CD4-positive, alpha-beta T cell (primary cell): ENCODE measurements at regions not wholly inside any gene's neighbourhood (a gene's known extent, or its start where the extent isn't known, plus 50 kb on each side); places are given as distances from the start of the nearest gene placed in this dataset.

Experiments
- ATAC-seq: fragments of 200-7000 bp; cut with Tn5 transposase; one replicate; pipeline ENCODE4 v1.10.0; 2022; ENCODE audit warnings: mild to moderate bottlenecking; ENCODE audit not compliant: poor library complexity
- CTCF ChIA-PET: fragments of 350-600 bp; sonication (Branson Sonifier 250); formaldehyde crosslinking; loops from one replicate; lab custom pipeline; 2021; ENCODE audit warnings: antibody characterized with exemption, inconsistent platforms; lab: Charles Lee
- POLR2A ChIA-PET: fragments of 350-600 bp; sonication (Branson Sonifier 250); formaldehyde crosslinking; loops from one replicate; lab custom pipeline; 2021; ENCODE audit warnings: antibody characterized with exemption, inconsistent platforms; lab: Charles Lee
- DNase-seq, 14 experiments: peaks; one replicate each; pipeline ENCODE4 v3.0.0-alpha.2; 2013 to 2020; ENCODE audit warnings: mixed read lengths in 2 of 14
- H3K27ac ChIP-seq, 2 donors: one replicate each; pipeline versions ENCODE4 v1.5.1 to v1.7.0; 2013; ENCODE audit warnings: low read length in 2 of 2, low read depth in 1 of 2, mild to moderate bottlenecking in 1 of 2
- H3K27me3 ChIP-seq, 2 experiments: 1 replicate in 1 of 2; 2 replicates in 1 of 2; pipeline versions ENCODE4 v1.6.1 to v1.7.0; 2013; ENCODE audit warnings: low read length in 2 of 2, control low read depth in 1 of 2, mild to moderate bottlenecking in 1 of 2, moderate library complexity in 1 of 2; ENCODE audit not compliant: insufficient read depth in 2 of 2, control insufficient read depth in 1 of 2
- H3K36me3 ChIP-seq: one replicate; pipeline ENCODE4 v1.6.1; 2013; ENCODE audit warnings: low read length, control low read depth; ENCODE audit not compliant: insufficient read depth
- H3K4me1 ChIP-seq: one replicate; pipeline ENCODE4 v1.6.1; 2013; ENCODE audit warnings: low read length, control low read depth; ENCODE audit not compliant: insufficient read depth
- H3K4me3 ChIP-seq: one replicate; pipeline ENCODE4 v1.5.1; 2013; ENCODE audit warnings: mild to moderate bottlenecking, low read length, moderate library complexity
- H3K9me3 ChIP-seq, 2 experiments: 1 replicate in 1 of 2; 2 replicates in 1 of 2; pipeline versions ENCODE4 v1.6.1 to v1.7.0; 2013; ENCODE audit warnings: low read length in 2 of 2, mild to moderate bottlenecking in 2 of 2, control low read depth in 1 of 2, moderate library complexity in 1 of 2; ENCODE audit not compliant: control insufficient read depth in 1 of 2, insufficient read depth in 1 of 2
- H3K27ac Mint-ChIP-seq: one replicate; pipeline ENCODE4 v1.8.0; 2020; ENCODE audit warnings: mixed read lengths
- H3K27me3 Mint-ChIP-seq: one replicate; pipeline ENCODE4 v1.8.0; 2021; ENCODE audit warnings: mixed read lengths
- H3K36me3 Mint-ChIP-seq: one replicate; pipeline ENCODE4 v1.8.0; 2021; ENCODE audit warnings: low read depth, mixed read lengths
- H3K4me1 Mint-ChIP-seq: one replicate; pipeline ENCODE4 v1.8.0; 2021; ENCODE audit warnings: low read depth, mixed read lengths
- H3K4me3 Mint-ChIP-seq: one replicate; pipeline ENCODE4 v1.8.0; 2020; ENCODE audit warnings: mild to moderate bottlenecking, mixed read lengths
- H3K9me3 Mint-ChIP-seq: one replicate; pipeline ENCODE4 v1.8.0; 2020; ENCODE audit warnings: mixed read lengths
- CTCF ChIP-seq: fragments of 200-600 bp; IDR thresholded peaks from one replicate; pipeline ENCODE4 v1.8.0; 2022; ENCODE audit warnings: antibody characterized with exemption, mild to moderate bottlenecking
- intact Hi-C, 2 experiments: fragments of 100-400 bp; cut with DNase I in 1 of 2; cut with micrococcal nuclease in 1 of 2; formaldehyde crosslinking; loops; one replicate each; pipeline versions ENCODE4 v1.15.1 to v1.9.0; 2023 to 2025; cut with DNase I, micrococcal nuclease

- intact Hi-C loops, result no loop called here
- H3K4me1 ChIP-seq, result no peaks in the 10 kb centered on the region
- no peak overlapping the region for H3K27ac ChIP-seq
- no peak overlapping the region for H3K27ac Mint-ChIP-seq
- ChIA-PET CTCF (no interaction called here), POLR2A (no interaction called here)
- DNase-seq, result no peak
- no peak for ATAC-seq
- H3K4me3 ChIP-seq, result no peak overlapping the region
- no peak overlapping the region for H3K4me3 Mint-ChIP-seq
- no peaks in the 10 kb centered on the region for H3K36me3 Mint-ChIP-seq
- H3K36me3 ChIP-seq, result no peaks in the 10 kb centered on the region
- no peaks in the 10 kb centered on the region for H3K4me1 Mint-ChIP-seq
- TF ChIP-seq CTCF, result no peak
- no peaks in the 10 kb centered on the region for H3K27me3 ChIP-seq
- no peaks in the 10 kb centered on the region for H3K9me3 Mint-ChIP-seq
- H3K27me3 Mint-ChIP-seq, result no peaks in the 10 kb centered on the region
- no peaks in the 10 kb centered on the region for H3K9me3 ChIP-seq
These were observed 203.9 kb downstream of the MYRFL start for GRCh38 chr12:70028918-70029317.

DNA sequence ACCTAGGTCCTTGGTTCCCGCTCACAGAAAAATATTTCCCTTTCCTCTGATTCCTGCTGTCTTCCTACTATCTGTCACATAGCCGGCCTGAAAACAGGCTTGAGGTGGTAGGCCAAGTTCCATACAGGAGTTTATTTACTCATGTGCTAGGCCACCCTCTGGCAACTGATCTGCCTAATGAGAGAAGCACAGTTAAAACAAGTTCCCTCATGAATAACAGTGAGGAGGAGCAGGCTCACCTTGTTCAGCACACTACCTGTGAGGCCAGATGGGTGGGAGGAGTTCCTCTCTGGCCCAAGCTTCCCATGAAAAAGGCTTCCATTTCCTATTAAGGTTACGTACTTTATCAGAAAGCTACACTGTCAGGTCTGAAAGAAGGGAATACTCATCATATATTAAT, 206.0 kb downstream of the MYRFL start:
- TF ChIP-seq CTCF, result no peak
- intact Hi-C loops, result loop anchor here in 1 of 2 experiments (10.0 kb wide), 1 partner anchor 414 kb away; no protein-coding TSS in a partner anchor
- CTCF ChIA-PET, result no interaction called here

DNA sequence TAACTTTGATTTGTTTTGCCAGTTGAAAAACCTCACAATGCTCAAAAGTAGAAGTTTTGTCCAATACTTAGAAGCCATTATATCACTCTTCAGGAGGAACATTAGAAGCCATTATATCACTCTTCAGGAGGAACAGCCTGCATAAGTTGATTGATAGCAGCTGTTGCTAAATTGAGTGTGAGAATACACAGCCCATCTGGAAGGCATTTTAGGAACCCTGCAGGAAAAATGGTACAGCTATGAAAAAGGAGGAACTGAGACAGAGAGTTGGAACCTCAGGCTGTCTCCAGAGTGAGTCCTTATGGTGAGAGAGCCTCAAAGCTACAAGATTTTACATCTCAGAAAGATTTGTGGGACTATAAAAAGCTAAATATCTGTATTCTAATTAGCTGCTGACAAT, 207.0 kb downstream of the MYRFL start:
- no peaks in the 10 kb centered on the region for H3K9me3 ChIP-seq
- no peak for TF ChIP-seq CTCF
- Mint-ChIP-seq H3K4me3 (no peak overlapping the region), H3K9me3 (no peaks in the 10 kb centered on the region), H3K27ac (no peak overlapping the region), H3K4me1 (no peaks in the 10 kb centered on the region), H3K36me3 (no peaks in the 10 kb centered on the region), H3K27me3 (no peaks in the 10 kb centered on the region)
- no peak overlapping the region for H3K27ac ChIP-seq
- intact Hi-C loops, result loop anchor here in 1 of 2 experiments (10.0 kb wide), 1 partner anchor 413 kb away; no protein-coding TSS in a partner anchor
- ChIA-PET POLR2A (no interaction called here), CTCF (interaction anchor here (1.3 kb wide), 1 partner anchor 13 kb away, joined by 3 read pairs; no protein-coding TSS in a partner anchor)
- no peaks in the 10 kb centered on the region for H3K27me3 ChIP-seq
- no peaks in the 10 kb centered on the region for H3K36me3 ChIP-seq
- H3K4me1 ChIP-seq, result no peaks in the 10 kb centered on the region
- no peak for ATAC-seq
- no peak for DNase-seq
- no peak overlapping the region for H3K4me3 ChIP-seq

More for the DNA sequence above, 206.0 kb downstream of the MYRFL start:
- no peak for DNase-seq
- no peak overlapping the region for H3K4me3 ChIP-seq
- Mint-ChIP-seq H3K27ac (no peak overlapping the region), H3K4me3 (no peak overlapping the region), H3K27me3 (no peaks in the 10 kb centered on the region), H3K9me3 (no peaks in the 10 kb centered on the region), H3K4me1 (no peaks in the 10 kb centered on the region), H3K36me3 (no peaks in the 10 kb centered on the region)
- ATAC-seq, result no peak
- H3K9me3 ChIP-seq, result no peaks in the 10 kb centered on the region
- no peaks in the 10 kb centered on the region for H3K36me3 ChIP-seq
- H3K4me1 ChIP-seq, result no peaks in the 10 kb centered on the region
- no peak overlapping the region for H3K27ac ChIP-seq
- H3K27me3 ChIP-seq, result no peaks in the 10 kb centered on the region
- POLR2A ChIA-PET, result no interaction called here
